GM23338 (cell line): ENCODE measurements at regions not wholly inside any gene's neighbourhood (a gene's known extent, or its start where the extent isn't known, plus 50 kb on each side); places are given as distances from the start of the nearest gene placed in this dataset.

Experiments used
- ATAC-seq: fragments of 200-7000 bp; cut with Tn5 transposase; 3 replicates; pipeline ENCODE4 v1.9.1; 2020
- DNase-seq: peaks from one replicate; pipeline ENCODE4 v3.0.0-alpha.2; 2015; ENCODE audit warnings: low spot score
- H2AFZ ChIP-seq: fragments of 200-600 bp; sonication (generic); 2 replicates; pipeline ENCODE4 v1.8.0; 2016; ENCODE audit warnings: antibody characterized with exemption, mild to moderate bottlenecking, moderate library complexity
- H3F3A ChIP-seq: fragments of 200-600 bp; sonication (generic); replicated peaks from 2 replicates; pipeline ENCODE4 v1.8.0; 2017; ENCODE audit warnings: antibody characterized with exemption, mixed run types, low read depth
- H3K27ac ChIP-seq: fragments of 200-600 bp; sonication (generic); 2 replicates; pipeline ENCODE4 v1.6.1; 2016; ENCODE audit warnings: low read depth
- H3K27me3 ChIP-seq: fragments of 200-600 bp; sonication (generic); 2 replicates; pipeline ENCODE4 v1.8.0; 2016; ENCODE audit warnings: mild to moderate bottlenecking, mixed run types, moderate library complexity; ENCODE audit not compliant: insufficient read depth
- H3K36me3 ChIP-seq: fragments of 200-600 bp; sonication (generic); 2 replicates; pipeline ENCODE4 v1.8.0; 2016; ENCODE audit warnings: mild to moderate bottlenecking; ENCODE audit not compliant: insufficient read depth
- H3K4me1 ChIP-seq: fragments of 200-600 bp; sonication (generic); 2 replicates; pipeline ENCODE4 v1.8.0; 2016; ENCODE audit warnings: mild to moderate bottlenecking, moderate library complexity; ENCODE audit not compliant: insufficient read depth
- H3K4me2 ChIP-seq: fragments of 200-600 bp; sonication (generic); 2 replicates; pipeline ENCODE4 v1.7.1; 2017; ENCODE audit warnings: mixed run types
- H3K4me3 ChIP-seq: fragments of 200-600 bp; sonication (generic); 2 replicates; pipeline ENCODE4 v1.6.1; 2016; ENCODE audit warnings: mixed run types
- H3K79me2 ChIP-seq: fragments of 200-600 bp; sonication (generic); replicated peaks from 2 replicates; pipeline ENCODE4 v1.8.0; 2017; ENCODE audit warnings: mild to moderate bottlenecking; ENCODE audit not compliant: insufficient read depth
- H3K9me2 ChIP-seq: fragments of 200-600 bp; sonication (generic); 2 replicates; pipeline ENCODE4 v1.8.0; 2017; ENCODE audit not compliant: insufficient read depth
- H4K20me1 ChIP-seq: fragments of 200-600 bp; sonication (generic); replicated peaks from 2 replicates; pipeline ENCODE4 v1.8.0; 2017; ENCODE audit warnings: mild to moderate bottlenecking; ENCODE audit not compliant: insufficient read depth
- H3K27ac Mint-ChIP-seq: 2 replicates; pipeline ENCODE4 v1.8.0; 2020; ENCODE audit warnings: inconsistent platforms, mild to moderate bottlenecking, moderate library complexity, mixed read lengths
- H3K27me3 Mint-ChIP-seq: 3 replicates; pipeline ENCODE4 v1.8.0; 2022; ENCODE audit warnings: low read depth, mild to moderate bottlenecking, moderate library complexity, mixed read lengths, inconsistent platforms; ENCODE audit not compliant: insufficient read depth, poor library complexity
- H3K36me3 Mint-ChIP-seq: 3 replicates; pipeline ENCODE4 v1.8.0; 2021; ENCODE audit warnings: low read depth, mild to moderate bottlenecking, inconsistent platforms, moderate library complexity, mixed read lengths
- H3K4me1 Mint-ChIP-seq: 3 replicates; pipeline ENCODE4 v1.8.0; 2020; ENCODE audit warnings: mild to moderate bottlenecking, inconsistent platforms, mixed read lengths
- H3K4me3 Mint-ChIP-seq: 3 replicates; pipeline ENCODE4 v1.8.0; 2021; ENCODE audit warnings: moderate library complexity, mild to moderate bottlenecking, inconsistent platforms, mixed read lengths
- H3K9me3 Mint-ChIP-seq: 3 replicates; pipeline ENCODE4 v1.8.0; 2020; ENCODE audit warnings: moderate library complexity, mild to moderate bottlenecking, inconsistent platforms, mixed read lengths
- EZH2phosphoT487 ChIP-seq: fragments of 200-600 bp; sonication (generic); IDR thresholded peaks from one replicate; pipeline ENCODE4 v1.8.1; 2018; ENCODE audit warnings: antibody characterized with exemption; ENCODE audit not compliant: unreplicated experiment
- JUNB ChIP-seq: IDR thresholded peaks from one replicate; pipeline ENCODE4 v1.6.1; 2016; ENCODE audit warnings: antibody characterized with exemption; ENCODE audit not compliant: unreplicated experiment
- TF ChIP-seq, protein P1 (sequence below): fragments of 250-450 bp; sonication (Bioruptor Pico); IDR thresholded peaks from 2 replicates; pipeline ENCODE4 v1.5.0; 2020; ENCODE audit warnings: mild to moderate bottlenecking, moderate library complexity
- TF ChIP-seq, protein P2 (sequence below): IDR thresholded peaks from one replicate; pipeline ENCODE4 v1.6.1; 2018; ENCODE audit warnings: antibody characterized with exemption; ENCODE audit not compliant: unreplicated experiment

DNA sequence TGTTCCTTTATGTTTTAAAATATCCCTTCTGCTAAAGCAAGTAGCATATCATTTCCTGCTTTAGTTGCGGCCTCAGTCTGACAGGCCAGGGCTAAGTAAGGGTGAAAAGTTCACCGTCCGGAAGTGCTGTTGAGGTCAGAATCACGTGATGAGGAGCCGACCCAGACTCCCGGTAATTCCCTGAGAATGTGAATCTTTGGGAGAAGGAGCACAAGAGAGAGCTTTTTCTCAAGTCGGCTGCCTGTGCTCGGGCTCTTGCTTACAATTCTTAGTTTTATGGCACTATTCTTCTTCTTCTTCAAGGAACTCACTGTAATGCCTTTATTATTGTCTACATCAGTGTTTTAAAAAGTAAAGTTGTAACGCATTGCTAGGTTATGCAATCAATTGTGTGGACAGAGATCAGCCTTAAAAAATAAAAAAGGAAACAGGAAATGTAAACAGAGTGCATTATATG, 309.3 kb downstream of the PRL start (continued):
- TF ChIP-seq, protein P1, sequence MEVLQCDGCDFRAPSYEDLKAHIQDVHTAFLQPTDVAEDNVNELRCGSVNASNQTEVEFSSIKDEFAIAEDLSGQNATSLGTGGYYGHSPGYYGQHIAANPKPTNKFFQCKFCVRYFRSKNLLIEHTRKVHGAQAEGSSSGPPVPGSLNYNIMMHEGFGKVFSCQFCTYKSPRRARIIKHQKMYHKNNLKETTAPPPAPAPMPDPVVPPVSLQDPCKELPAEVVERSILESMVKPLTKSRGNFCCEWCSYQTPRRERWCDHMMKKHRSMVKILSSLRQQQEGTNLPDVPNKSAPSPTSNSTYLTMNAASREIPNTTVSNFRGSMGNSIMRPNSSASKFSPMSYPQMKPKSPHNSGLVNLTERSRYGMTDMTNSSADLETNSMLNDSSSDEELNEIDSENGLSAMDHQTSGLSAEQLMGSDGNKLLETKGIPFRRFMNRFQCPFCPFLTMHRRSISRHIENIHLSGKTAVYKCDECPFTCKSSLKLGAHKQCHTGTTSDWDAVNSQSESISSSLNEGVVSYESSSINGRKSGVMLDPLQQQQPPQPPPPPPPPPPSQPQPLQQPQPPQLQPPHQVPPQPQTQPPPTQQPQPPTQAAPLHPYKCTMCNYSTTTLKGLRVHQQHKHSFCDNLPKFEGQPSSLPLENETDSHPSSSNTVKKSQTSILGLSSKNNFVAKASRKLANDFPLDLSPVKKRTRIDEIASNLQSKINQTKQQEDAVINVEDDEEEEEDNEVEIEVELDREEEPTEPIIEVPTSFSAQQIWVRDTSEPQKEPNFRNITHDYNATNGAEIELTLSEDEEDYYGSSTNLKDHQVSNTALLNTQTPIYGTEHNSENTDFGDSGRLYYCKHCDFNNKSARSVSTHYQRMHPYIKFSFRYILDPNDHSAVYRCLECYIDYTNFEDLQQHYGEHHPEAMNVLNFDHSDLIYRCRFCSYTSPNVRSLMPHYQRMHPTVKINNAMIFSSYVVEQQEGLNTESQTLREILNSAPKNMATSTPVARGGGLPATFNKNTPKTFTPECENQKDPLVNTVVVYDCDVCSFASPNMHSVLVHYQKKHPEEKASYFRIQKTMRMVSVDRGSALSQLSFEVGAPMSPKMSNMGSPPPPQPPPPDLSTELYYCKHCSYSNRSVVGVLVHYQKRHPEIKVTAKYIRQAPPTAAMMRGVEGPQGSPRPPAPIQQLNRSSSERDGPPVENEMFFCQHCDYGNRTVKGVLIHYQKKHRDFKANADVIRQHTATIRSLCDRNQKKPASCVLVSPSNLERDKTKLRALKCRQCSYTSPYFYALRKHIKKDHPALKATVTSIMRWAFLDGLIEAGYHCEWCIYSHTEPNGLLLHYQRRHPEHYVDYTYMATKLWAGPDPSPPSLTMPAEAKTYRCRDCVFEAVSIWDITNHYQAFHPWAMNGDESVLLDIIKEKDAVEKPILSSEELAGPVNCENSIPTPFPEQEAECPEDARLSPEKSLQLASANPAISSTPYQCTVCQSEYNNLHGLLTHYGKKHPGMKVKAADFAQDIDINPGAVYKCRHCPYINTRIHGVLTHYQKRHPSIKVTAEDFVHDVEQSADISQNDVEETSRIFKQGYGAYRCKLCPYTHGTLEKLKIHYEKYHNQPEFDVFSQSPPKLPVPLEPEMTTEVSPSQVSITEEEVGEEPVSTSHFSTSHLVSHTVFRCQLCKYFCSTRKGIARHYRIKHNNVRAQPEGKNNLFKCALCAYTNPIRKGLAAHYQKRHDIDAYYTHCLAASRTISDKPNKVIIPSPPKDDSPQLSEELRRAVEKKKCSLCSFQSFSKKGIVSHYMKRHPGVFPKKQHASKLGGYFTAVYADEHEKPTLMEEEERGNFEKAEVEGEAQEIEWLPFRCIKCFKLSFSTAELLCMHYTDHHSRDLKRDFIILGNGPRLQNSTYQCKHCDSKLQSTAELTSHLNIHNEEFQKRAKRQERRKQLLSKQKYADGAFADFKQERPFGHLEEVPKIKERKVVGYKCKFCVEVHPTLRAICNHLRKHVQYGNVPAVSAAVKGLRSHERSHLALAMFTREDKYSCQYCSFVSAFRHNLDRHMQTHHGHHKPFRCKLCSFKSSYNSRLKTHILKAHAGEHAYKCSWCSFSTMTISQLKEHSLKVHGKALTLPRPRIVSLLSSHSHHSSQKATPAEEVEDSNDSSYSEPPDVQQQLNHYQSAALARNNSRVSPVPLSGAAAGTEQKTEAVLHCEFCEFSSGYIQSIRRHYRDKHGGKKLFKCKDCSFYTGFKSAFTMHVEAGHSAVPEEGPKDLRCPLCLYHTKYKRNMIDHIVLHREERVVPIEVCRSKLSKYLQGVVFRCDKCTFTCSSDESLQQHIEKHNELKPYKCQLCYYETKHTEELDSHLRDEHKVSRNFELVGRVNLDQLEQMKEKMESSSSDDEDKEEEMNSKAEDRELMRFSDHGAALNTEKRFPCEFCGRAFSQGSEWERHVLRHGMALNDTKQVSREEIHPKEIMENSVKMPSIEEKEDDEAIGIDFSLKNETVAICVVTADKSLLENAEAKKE (CRISPR knock-in tag) = no peak
- TF ChIP-seq, protein P2, sequence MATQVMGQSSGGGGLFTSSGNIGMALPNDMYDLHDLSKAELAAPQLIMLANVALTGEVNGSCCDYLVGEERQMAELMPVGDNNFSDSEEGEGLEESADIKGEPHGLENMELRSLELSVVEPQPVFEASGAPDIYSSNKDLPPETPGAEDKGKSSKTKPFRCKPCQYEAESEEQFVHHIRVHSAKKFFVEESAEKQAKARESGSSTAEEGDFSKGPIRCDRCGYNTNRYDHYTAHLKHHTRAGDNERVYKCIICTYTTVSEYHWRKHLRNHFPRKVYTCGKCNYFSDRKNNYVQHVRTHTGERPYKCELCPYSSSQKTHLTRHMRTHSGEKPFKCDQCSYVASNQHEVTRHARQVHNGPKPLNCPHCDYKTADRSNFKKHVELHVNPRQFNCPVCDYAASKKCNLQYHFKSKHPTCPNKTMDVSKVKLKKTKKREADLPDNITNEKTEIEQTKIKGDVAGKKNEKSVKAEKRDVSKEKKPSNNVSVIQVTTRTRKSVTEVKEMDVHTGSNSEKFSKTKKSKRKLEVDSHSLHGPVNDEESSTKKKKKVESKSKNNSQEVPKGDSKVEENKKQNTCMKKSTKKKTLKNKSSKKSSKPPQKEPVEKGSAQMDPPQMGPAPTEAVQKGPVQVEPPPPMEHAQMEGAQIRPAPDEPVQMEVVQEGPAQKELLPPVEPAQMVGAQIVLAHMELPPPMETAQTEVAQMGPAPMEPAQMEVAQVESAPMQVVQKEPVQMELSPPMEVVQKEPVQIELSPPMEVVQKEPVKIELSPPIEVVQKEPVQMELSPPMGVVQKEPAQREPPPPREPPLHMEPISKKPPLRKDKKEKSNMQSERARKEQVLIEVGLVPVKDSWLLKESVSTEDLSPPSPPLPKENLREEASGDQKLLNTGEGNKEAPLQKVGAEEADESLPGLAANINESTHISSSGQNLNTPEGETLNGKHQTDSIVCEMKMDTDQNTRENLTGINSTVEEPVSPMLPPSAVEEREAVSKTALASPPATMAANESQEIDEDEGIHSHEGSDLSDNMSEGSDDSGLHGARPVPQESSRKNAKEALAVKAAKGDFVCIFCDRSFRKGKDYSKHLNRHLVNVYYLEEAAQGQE = no peak
- TF ChIP-seq JUNB = no peak

DNA sequence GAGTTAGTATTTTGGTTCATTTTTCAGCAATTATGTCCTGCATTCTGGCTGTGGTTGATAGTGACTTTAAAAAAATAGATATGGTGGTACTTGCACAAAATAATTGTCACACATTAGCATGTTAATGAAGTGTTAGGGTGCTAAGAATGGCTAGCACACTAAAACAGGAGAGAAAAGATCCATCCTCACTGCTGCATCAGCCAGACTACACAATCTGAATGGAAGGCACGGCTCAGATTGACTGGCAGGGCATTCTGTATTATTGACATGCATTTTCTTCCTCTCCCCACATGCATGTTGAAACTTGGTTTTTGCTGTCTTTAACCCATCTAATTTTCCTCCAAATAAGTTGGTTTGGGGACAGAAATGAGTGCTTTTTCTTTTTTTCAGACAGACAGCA, 306.3 kb downstream of the PRL start:
- no peaks in the 10 kb centered on the region for H3K4me1 ChIP-seq
- Mint-ChIP-seq H3K36me3 (peaks cover 2% of the 10 kb centered on the region; the same call in 1 of the 3 replicates), H3K9me3 (no peaks in the 10 kb centered on the region), H3K27me3 (no peaks in the 10 kb centered on the region), H3K4me1 (peaks cover 13% of the 10 kb centered on the region), H3K4me3 (no peak overlapping the region), H3K27ac (no peak overlapping the region)
- H3K4me3 ChIP-seq = no peak overlapping the region
- no peaks in the 10 kb centered on the region for H3F3A ChIP-seq
- 0 out of 2 replicates have a peak, but pooled peaks cover 5% of the 10 kb centered on the region for H4K20me1 ChIP-seq
- no peaks in the 10 kb centered on the region for H3K36me3 ChIP-seq
- no peak overlapping the region for H3K4me2 ChIP-seq
- ATAC-seq (no peak), DNase-seq (no peak)
- no peak overlapping the region for H3K27ac ChIP-seq
- H3K27me3 ChIP-seq = no peaks in the 10 kb centered on the region
- peaks cover 34% of the 10 kb centered on the region for H3K79me2 ChIP-seq
- no peak overlapping the region for H2AFZ ChIP-seq
- H3K9me2 ChIP-seq = no peaks in the 10 kb centered on the region
- TF ChIP-seq EZH2phosphoT487 = no peak
- TF ChIP-seq, protein P1 (CRISPR knock-in tag) = no peak
